Muscle of arm (tissue), 1 donor: ENCODE measurements at regions not wholly inside any gene's neighbourhood (a gene's known extent, or its start where the extent isn't known, plus 50 kb on each side); places are given as distances from the start of the nearest gene placed in this dataset.

ENCODE experiments used
- DNase-seq: peaks from one replicate; pipeline ENCODE4 v3.0.0-alpha.2; 2013

DNA sequence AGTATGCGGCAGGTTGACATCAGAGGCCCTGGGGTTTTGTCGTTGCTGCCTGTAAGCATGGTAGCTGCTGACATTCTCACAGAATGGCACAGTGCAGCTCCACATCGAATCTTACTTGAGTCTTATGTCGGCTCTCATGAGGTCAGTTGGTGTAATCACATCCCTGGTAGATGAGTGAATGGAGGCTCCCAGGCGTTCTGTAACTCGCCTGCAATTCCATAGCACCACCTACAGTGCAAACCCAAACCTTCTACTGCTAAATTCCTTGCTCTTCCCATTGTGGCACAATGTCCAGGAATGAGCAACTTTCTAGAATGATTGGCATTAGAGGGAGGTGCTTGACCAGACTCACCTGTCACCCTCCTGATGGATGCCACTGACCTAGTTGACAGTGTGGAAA lies 578.4 kb downstream of the CCDC171 start:
- no peak for DNase-seq

DNA sequence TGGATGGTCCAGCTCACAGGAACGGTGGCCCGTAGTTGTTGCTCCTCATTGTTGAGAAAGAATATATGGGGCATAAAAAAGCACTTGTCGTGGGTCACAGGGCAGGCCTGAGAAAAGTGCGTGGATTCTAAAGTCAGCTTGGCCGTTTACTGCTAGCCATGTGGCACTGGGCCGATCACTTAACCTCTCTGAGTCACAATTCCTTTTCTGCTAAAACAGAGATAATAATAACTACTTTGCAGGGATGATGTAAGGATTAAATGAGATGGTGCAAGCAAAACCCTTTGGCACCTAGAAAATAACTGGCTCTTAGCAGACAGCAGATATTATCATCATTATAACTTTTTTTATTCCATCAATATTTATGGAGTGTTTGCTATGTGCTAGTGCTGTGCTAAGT lies 579.7 kb downstream of the CCDC171 start:
- no peak for DNase-seq

DNA sequence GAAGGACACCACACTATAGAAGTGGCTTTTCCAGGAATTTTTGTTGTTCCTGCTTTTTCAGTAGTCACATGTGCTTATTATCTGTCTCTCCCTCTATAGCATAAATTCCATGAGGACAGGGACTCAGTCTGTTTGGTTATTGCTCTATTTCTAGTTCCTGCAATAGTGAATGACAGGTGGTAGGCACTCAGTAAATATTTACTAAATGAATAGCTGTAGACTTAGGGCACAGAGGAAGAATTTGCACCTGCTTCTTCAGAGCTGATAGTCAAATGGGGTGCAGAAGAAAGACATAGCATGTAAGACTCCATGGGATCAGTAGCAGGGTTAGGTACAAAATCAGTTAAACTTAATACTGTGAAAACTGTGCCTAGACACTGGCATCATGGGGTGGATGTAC lies 580.2 kb downstream of the CCDC171 start:
- no peak for DNase-seq

DNA sequence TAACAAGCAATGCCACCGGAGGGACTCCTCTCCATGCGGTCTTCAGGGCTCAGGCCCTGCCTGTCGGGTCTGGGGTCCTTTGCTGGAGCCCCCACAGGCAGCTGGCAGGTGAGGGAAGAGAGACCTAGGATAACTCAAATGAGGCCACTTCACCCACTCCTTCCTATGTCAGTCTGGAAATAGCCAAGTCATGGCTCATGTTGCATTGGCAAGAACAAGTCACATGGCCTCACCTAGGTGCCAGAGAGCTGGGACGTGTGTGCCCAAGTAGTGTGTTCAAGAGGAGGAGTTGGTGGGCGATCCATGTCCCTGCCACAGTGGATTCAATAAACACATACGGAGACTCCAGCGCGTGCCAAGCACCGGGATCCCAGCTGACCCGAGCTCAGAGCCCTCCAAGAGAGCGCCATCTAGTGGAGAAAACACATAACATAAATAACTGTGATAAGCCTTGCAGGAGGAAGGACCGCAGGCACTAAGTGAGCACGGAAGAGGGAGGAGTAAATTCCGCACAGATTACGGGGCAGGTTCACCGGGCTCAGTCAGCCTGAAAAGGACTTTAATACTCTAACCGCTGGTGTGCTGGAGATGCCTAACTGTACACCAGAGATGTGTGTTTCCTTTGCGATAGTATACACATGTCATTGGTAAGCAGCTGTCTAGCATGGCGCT lies 580.8 kb downstream of the CCDC171 start:
- DNase-seq, result no peak

DNA sequence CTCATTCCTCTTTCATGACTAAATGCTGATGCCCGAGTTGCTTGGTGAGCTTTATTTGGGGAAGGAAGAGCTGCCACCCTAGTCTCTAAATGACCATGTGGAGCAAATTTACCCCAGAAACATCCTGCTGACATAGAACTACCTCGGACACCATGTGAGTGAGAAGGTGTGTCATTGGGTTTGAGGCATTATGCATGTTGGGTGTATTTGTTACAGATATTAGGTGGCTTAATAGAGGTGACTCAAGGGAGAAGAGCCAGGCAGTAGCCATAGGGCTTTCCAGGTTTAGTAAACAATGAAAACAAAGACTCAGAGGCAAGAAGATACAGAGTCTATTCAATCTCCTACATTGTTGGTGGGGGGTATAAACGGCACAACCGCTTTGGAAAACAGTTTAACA lies 581.5 kb downstream of the CCDC171 start:
- no peak for DNase-seq

DNA sequence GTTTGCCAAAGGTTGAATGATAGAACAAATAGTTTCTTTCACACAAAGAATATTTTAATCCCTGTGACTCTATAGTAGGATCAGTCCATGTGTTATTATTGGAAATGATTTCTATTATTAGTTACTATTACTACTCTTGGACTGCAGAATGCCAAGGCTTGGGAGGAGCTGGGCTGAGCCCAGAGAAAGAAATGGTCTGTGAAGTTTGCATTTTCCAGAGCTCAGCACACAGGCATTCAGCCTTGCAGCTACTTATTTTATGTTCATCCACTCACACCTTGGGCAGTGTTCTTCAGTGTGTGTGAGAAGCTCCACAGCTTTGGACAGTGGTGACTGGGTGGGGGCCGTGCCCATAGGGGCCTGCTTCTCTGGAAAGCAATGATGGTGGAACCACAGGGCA lies 583.1 kb downstream of the CCDC171 start:
- no peak for DNase-seq

DNA sequence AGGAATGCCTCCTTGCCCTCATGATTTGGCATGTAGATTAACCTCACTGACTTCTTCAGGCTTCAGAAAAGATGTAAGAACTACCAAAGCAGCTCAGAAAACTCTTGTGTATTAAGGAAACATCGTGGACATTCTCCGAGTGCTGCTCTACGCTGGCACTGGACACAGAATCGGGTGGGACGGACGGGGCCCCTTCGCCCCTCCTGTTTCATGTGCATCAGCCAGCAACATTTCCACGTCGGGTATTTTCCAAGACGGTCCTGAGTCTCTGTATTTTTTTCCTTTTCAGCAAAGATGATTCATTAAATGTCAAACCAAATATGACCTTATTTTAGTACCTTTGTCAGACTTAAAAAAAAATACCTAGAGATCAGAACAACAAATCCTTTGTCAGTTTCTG lies 583.6 kb downstream of the CCDC171 start:
- no peak for DNase-seq

DNA sequence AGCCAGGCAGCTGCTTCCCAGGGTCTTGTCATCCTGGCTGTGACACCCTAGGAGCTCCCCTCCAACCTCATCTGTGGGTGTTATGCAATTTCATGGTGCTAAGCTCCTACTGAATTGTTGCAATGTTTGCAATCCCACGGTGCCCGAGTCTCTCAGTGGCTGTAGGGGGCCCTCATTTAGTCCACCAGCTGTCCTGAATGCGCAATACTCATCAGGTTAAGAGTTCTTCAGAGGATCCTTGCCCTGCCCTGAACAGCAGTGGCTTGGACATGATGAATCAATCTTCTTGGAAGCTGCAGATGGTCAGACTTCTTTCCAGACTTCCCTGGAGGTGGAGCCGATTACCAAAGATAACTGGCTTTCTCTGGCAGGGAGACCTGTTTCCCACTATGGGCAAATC lies 584.1 kb downstream of the CCDC171 start:
- no peak for DNase-seq

DNA sequence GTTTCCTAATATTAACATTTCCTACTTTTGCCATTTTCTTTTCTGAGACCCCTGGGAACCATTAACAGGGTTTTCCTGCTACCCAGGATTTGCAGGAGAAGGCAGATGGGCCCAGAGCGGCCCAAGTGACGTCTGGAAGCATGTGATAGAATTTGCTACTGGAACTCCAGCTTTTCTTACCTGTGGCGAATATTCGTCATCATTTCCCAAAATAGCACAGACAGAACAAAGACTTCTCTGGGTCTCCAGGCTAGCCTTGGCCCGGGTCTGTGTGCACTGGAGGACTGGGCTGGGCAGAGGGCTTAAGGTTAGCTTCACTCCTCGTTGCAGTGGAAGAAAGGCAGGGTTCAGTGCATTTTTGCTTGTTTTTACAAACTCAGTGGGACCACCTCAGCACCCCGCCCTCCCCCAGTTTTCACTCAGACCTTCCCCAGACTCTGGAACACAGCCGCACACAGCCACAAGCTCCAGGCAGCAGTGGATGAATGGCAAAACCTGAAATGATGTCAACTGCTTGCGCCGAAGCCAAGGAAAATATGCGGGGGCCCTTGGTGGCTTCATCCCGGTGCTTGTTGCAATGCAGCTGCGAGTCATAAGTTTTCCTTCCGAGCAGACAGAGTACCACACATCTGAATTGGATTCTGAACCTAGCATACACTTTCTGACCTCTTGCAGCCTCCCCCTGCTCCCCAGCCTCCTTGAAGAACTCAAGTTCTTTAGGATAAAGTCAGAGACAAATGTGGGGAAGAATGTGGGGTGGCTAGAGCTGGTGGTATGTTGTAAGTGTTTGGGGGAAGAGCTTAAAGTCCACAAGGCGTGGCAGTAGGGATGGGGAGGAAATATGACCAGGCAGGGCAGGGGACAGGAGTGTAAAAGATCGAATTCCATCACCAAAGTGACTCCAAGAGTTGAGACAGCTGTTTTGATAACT lies 586.0 kb downstream of the CCDC171 start:
- DNase-seq, result no peak

DNA sequence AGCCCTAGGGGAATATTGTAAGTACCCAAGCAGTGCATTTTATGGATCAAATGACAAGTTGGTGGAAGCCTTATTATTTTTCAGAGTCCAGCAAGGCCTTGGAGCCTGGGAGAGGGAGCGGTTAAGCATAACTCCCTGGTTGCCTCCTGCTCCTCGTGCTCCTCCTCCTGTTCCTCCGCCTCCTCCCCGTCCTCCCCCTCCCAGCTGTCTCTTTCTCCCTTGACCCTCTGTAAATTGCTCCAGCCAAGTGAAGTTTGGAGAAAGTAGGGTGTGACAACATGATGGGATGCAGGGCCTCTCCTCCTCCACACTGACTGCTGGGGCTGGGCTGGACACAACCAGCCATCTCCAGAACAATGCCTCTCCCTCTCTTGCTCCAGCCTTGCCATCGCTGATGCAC lies 586.9 kb downstream of the CCDC171 start:
- DNase-seq, result no peak

DNA sequence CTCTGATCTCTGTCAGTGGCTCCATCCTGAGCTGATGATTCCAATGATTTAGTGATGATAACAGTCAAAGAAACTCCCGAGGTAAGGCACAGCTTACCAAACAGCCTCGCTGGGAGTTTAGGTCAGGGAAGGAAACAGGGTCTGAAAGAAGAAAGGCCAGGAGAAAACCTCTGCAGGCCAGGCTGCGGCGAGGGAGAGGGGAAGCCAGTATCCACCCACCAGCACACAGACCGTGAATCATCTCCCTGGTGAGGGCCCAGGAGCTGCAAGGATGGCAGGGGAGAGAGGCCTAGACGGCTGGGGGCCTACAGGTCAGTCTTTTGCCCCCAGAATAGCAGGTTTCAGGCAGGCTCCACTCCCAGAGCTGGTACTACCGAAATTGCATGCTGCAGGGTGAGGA lies 590.5 kb downstream of the CCDC171 start:
- no peak for DNase-seq

DNA sequence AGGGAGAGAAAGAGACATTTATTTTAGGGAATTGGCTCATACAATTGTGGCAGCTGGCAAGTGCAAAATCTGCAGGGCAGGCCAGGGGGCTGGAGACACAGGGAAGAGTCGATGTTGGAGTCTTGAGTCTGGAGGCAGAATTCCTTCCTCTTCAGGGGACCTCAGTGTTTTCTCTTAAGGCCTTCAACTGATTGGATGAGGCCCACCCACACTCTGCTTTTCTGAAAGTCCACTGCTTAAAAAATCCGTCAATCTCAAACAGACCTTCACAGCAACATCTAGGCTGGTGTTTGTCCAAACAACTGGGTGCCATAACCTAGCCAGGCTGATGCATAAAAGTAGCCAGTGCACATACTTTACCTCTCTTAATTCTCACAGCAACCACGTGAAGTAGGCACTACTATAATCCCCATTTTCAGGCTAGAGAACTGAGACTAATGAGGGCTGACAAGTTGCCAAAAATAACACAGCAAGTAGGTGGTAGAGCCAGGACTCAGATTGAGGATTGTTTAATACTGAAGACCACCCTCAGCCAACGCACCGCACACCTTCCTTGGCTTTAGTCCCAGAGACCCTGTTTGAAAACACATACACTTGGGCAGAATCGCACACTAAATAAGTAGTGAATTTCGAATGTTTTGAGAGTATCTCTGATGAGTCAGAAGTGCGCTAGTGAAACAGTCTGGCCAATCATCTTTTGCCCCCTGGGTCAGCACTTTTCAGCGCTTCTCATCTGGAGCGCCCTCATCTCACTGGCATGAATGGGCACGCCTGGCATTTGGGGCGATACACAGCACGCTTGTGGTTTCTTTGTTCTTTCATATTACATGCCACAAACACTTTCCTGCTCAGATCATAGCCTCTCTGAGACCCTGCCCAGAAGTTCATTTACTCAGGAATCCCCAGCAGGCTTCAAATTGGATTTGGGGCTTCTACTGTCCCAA lies 591.4 kb downstream of the CCDC171 start:
- DNase-seq, result no peak

DNA sequence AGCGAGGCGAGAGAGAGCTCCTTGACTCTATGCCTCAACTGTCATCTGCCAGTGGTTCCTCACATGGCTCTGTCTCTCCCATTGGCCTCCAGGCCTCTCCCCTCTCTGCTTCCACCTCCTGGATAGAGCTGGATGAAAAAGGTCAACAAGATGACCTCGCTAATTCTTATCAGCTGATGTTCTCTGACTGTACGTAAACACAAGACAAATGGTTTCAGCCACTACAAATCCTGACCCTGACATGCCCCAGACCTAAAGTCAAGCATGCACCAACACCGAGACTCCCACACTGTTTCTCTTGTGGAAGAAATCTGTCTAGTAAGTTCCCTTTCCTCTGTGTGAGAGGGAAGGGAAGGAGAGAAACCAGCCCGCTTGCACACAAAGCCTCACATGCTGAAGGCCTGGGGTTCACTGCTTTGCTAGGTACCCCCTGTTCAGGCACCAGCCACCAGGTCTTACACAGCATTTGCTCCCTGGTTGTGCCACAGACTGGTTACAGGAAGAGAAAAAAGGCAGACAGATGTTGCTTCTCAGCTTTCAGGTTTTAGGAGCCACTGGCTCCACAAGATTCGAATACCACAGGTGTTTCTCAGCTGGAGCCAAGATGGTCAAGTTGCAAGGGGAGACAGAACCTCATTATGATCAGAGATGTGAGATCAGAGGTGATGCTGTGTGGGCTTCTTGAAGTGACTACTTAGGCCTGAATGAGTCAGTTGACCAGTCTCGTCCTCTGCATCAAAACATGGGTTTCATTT lies 592.5 kb downstream of the CCDC171 start:
- no peak for DNase-seq

DNA sequence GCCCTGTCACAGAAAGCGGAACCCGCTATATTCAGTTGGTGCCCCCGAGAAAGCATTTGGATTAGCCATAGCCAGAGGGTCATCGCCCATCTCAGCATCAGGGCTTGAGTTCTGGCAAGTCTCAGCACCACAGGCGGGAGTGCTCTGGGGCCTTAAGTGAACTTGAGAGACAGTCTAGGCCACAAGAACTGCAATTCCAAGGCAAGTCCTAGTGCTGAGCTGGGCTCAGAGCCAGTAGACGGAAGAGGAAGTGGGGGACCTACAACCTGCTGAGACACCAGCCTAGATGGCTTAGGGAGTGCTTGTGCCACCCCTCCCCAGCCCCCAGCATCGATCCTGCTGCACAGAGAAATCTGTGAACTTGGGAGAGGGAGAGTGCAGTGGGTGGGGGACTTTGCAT lies 594.9 kb downstream of the CCDC171 start:
- DNase-seq, result no peak

DNA sequence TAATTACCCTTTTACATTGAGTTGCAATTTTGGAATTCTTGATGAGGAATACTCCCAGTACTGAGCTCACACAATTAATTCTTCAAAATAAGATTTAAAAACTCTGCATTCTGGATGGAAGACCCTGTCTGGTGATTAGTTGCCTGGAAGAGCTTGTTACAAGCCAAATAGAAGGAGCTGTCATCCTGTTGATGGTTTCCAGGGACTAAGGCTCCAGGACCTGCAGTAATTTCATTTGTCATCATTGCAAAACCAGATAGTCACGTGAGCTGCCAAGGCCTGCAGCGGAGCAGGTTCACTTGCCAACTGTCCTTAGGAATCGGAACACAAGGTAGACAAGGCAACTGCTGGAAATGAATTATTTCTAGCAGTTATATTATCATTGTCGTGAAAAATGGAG lies 597.7 kb downstream of the CCDC171 start:
- DNase-seq, result no peak

DNA sequence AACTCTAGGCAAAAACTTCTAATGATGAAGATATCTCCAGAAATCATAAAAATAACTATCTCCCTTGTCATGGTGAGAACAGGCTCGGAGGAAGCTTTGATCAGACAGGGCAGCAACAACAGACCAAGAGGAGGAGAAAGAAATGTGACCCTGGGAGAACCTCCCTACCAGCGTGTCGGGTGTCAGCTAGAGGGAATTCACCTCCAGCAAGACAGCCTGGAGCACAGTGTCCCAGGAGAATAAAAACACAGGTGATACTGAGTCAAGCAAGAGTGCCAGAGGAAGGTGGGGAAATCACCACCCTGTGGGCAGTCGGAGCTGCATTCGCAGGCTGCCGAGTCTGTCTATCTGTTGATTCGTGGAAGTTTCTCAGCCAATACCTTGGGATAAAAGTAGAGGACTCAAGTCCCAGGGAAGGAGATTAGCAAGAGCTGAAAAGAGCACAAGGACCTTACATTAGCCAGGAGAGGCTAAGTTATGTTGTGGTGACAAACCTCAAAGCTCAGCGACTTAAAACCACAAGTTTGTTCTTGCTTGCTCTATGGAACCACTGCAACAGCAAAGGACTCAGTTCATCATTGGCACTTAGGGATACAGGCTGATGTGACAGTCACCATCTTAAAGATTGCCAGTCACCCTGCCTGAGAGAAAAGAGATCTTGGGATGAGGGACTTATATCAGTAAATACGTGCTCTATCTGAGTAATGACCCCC lies 598.3 kb downstream of the CCDC171 start:
- DNase-seq, result no peak

DNA sequence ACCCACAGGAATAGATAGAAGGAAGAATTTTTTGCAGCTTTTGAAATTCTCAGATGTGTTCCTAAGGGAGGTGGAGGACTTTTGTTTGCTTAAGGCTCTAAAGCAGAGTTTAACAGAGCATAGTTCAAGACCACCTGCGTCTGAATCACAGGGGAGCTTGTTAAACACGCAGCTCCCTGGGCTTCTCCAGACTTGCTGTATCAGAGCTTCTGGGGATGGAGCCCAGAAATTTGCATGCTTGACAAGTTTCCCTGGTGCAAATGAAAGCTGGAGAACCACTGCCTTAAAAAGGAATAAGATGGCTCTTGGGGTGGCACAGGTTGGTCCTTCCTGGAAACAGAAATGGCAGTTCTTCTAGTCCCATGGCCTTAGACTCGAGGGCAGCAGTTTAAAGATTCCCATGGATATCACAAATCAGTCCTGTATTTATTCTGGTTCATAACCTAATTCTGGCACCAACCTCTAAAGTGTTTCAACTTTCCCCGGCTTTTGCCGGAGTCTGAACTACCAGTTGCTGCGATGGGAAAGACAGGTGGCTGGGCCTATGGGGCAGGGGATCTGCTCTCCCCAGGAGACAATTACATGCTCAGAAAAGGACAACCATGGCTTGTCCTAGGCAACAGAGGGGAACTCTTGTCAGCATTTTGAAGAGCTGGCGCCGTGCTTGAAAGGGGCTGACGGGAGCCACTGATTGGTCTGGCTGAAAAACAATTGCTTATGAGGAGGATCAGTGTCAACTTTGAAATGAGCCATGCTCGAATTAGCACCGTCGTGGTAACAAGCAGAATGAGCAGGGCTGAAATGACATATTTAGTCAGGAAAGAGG lies 599.6 kb downstream of the CCDC171 start:
- no peak for DNase-seq

DNA sequence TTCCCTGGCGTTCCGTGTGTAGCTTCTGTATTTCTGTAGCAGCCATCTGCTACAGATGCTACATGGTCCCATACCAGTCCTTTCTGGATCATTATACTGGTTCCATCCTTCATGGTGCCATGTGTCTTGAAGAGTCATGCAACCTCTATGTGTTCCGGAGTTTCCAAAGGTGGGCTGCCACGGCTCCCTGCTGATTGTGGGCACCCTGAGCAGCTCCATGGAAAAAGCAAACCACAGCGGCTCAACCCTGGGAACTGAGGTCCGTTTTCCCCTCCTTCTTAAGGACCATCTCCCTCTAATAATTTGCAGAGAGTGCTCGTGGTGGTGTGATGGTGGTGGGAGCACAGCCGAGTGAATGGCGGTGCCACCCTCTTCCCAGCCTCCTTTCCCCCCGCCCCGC lies 600.4 kb downstream of the CCDC171 start:
- DNase-seq, result no peak

DNA sequence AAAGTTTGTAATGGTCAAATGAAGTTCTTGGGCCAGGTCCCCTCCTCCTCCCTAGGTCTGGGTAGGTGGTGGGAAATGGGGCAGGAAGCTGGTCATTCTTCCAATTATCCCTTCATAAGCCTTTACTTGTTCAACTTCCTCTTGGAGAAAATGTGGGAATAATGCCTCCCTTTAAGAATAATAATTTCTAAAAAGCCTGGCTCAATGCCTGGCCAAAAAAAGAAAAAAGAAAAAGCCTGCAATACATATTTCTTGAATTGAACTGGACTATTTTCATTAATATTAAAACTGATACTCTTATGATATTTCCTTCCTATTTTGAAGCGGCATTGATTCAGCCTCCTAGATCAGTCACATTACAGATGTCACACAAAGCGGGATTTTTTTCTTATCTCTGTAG lies 600.9 kb downstream of the CCDC171 start:
- DNase-seq, result no peak

DNA sequence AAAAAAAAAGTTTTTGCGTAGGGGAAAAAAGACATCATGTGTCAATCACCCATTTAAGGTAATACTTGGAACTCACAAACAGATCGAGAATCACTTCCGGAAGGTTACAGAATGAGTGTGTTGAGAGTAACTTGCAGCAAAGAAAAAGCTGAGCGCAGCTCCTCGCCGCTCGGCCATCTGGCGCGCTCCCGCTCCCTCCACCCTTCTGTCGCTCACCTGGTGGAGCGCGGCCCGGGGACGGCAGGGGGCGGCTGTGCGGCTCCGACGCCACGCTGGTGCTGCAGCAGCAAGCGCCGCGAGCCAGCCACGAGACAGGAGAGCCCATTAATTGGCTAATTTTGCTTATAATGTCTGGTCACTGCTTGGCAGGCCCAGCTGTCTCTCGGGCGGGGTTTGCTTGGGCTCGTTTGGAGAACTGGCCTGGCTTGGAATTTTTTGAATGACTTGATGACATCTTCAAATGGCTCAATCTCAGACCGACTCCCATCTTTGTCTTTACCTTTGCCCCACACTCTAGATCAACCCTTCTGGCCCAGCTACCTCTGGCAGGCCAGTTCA lies 601.8 kb downstream of the CCDC171 start:
- no peak for DNase-seq
